Lower leg skin (tissue), 3 donors: ENCODE measurements at regions not wholly inside any gene's neighbourhood (a gene's known extent, or its start where the extent isn't known, plus 50 kb on each side); places are given as distances from the start of the nearest gene placed in this dataset.

ENCODE experiments used
- POLR2A ChIP-seq, 2 donors: fragments of 450-650 bp; IDR thresholded peaks; one replicate each; pipeline ENCODE4 v1.6.1; 2016 to 2017; ENCODE audit warnings: antibody characterized with exemption in 2 of 2, mild to moderate bottlenecking in 1 of 2, moderate library complexity in 1 of 2
- TF ChIP-seq, protein P1 (sequence below), 3 donors: fragments of 450-650 bp; IDR thresholded peaks; one replicate each; pipeline ENCODE4 v1.5.1; 2016; ENCODE audit warnings: antibody characterized with exemption in 3 of 3, mild to moderate bottlenecking in 3 of 3, moderate library complexity in 2 of 3

DNA sequence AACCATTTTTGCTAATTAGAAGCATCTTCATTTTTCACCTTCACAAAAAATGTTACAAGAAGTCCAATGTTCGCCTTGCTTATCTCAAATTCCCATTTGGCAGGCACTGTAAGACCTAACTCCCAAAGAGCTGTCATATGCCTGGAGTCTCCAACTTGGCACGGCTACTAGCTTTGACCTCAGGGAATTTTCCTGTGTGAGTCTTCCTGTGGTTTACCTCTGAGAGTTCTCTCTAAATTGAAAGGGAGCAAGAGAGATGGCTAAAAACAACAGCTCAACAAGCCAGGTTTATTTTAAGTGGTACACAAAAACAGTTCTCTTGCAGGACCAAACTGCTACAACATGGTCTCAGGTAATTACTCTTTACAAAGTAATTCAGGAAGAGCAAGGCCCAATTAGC lies 756.0 kb upstream of the ADGRL2 start:
- TF ChIP-seq, protein P1, sequence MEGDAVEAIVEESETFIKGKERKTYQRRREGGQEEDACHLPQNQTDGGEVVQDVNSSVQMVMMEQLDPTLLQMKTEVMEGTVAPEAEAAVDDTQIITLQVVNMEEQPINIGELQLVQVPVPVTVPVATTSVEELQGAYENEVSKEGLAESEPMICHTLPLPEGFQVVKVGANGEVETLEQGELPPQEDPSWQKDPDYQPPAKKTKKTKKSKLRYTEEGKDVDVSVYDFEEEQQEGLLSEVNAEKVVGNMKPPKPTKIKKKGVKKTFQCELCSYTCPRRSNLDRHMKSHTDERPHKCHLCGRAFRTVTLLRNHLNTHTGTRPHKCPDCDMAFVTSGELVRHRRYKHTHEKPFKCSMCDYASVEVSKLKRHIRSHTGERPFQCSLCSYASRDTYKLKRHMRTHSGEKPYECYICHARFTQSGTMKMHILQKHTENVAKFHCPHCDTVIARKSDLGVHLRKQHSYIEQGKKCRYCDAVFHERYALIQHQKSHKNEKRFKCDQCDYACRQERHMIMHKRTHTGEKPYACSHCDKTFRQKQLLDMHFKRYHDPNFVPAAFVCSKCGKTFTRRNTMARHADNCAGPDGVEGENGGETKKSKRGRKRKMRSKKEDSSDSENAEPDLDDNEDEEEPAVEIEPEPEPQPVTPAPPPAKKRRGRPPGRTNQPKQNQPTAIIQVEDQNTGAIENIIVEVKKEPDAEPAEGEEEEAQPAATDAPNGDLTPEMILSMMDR (IDR thresholded peaks at IDR 0.05), result no peak
- TF ChIP-seq POLR2A (IDR thresholded peaks at IDR 0.05), result no peak
